H1 (cell line): ENCODE measurements at regions not wholly inside any gene's neighbourhood (a gene's known extent, or its start where the extent isn't known, plus 50 kb on each side); places are given as distances from the start of the nearest gene placed in this dataset.

ENCODE experiments used
- CTCF ChIA-PET: fragments of 300-600 bp; sonication (Branson Sonifier 250); formaldehyde crosslinking; loops from one replicate; lab custom pipeline; 2021; ENCODE audit not compliant: partially characterized antibody; lab: Charles Lee
- POLR2A ChIA-PET: fragments of 300-600 bp; sonication (Branson Sonifier 250); formaldehyde crosslinking; loops from one replicate; lab custom pipeline; 2021; ENCODE audit warnings: inconsistent platforms; ENCODE audit not compliant: partially characterized antibody; lab: Charles Lee
- DNase-seq, 2 experiments: peaks; one replicate each; pipeline versions ENCODE4 v3.0.0 to v3.0.0-alpha.2; 2010 to 2022; ENCODE audit warnings: low spot score in 2 of 2, low read depth in 1 of 2, mixed read lengths in 1 of 2
- FAIRE-seq: peaks from 2 replicates; lab custom pipeline; 2011; peaks lifted over from hg19 to GRCh38; lab: Jason Lieb, UNC
- H2AFZ ChIP-seq: 2 replicates; pipeline ENCODE4 v1.8.1; 2012; ENCODE audit warnings: low read length, inconsistent platforms
- H2AK5ac ChIP-seq: 2 replicates; pipeline ENCODE4 v1.6.1; 2013; ENCODE audit warnings: low read depth, low read length
- H2BK120ac ChIP-seq: replicated peaks from 2 replicates; pipeline ENCODE3; 2013; ENCODE audit warnings: low read depth, low read length, inconsistent platforms
- H2BK12ac ChIP-seq: 2 replicates; pipeline ENCODE4 v1.6.1; 2013; ENCODE audit warnings: low read depth, low read length
- H2BK15ac ChIP-seq: 2 replicates; pipeline ENCODE4 v1.6.1; 2013; ENCODE audit warnings: low read length
- H2BK20ac ChIP-seq: 2 replicates; pipeline ENCODE4 v1.6.1; 2013; ENCODE audit warnings: low read length
- H2BK5ac ChIP-seq: 2 replicates; pipeline ENCODE4 v1.6.1; 2013; ENCODE audit warnings: low read depth, low read length
- H3K14ac ChIP-seq: 2 replicates; pipeline ENCODE4 v1.6.1; 2013; ENCODE audit warnings: inconsistent platforms; ENCODE audit not compliant: insufficient read length
- H3K18ac ChIP-seq: 2 replicates; pipeline ENCODE4 v1.6.1; 2013; ENCODE audit warnings: low read length; ENCODE audit errors: extremely low read depth
- H3K23ac ChIP-seq: 2 replicates; pipeline ENCODE4 v1.6.1; 2013; ENCODE audit warnings: inconsistent platforms; ENCODE audit not compliant: insufficient read length
- H3K23me2 ChIP-seq: 2 replicates; pipeline ENCODE4 v1.6.1; 2013; ENCODE audit warnings: low read depth, low read length
- H3K27ac ChIP-seq: 2 replicates; pipeline ENCODE4 v1.6.1; 2011; ENCODE audit warnings: low read depth, low read length, inconsistent platforms
- H3K27me3 ChIP-seq, 4 experiments: replicated peaks in 1 of 4; 1 replicate in 1 of 4; 2 replicates in 3 of 4; pipeline versions ENCODE4 v1.6.1 to v1.8.1; 2011 to 2013; ENCODE audit warnings: low read length in 3 of 4, mild to moderate bottlenecking in 3 of 4, inconsistent platforms in 2 of 4, mixed read lengths in 2 of 4, moderate library complexity in 1 of 4; ENCODE audit not compliant: control insufficient read depth in 3 of 4, insufficient read depth in 3 of 4; ENCODE audit errors: extremely low read depth in 1 of 4
- H3K36me3 ChIP-seq, 4 experiments: 2 replicates each; pipeline versions ENCODE4 v1.6.1 to v1.8.1; 2011 to 2013; ENCODE audit warnings: mild to moderate bottlenecking in 4 of 4, low read length in 3 of 4, moderate library complexity in 2 of 4, control low read depth in 1 of 4, inconsistent platforms in 1 of 4; ENCODE audit not compliant: insufficient read depth in 4 of 4, control insufficient read depth in 2 of 4
- H3K4ac ChIP-seq: replicated peaks from 2 replicates; pipeline ENCODE3; 2013; ENCODE audit warnings: low read length, low read depth, mixed read lengths, inconsistent platforms; ENCODE audit not compliant: insufficient read length
- H3K4me1 ChIP-seq, 4 experiments: replicated peaks in 1 of 4; 1 replicate in 1 of 4; 2 replicates in 3 of 4; pipeline versions ENCODE4 v1.6.1 to v1.8.1; 2011 to 2013; ENCODE audit warnings: low read length in 3 of 4, inconsistent platforms in 2 of 4, mixed read lengths in 1 of 4; ENCODE audit not compliant: insufficient read depth in 4 of 4, control insufficient read depth in 3 of 4
- H3K4me2 ChIP-seq, 2 experiments: 2 replicates each; pipeline versions ENCODE4 v1.6.1 to v1.8.1; 2011 to 2013; ENCODE audit warnings: low read depth in 2 of 2, low read length in 2 of 2, control low read depth in 1 of 2, inconsistent platforms in 1 of 2, mild to moderate bottlenecking in 1 of 2; ENCODE audit not compliant: insufficient read depth in 1 of 2
- H3K4me3 ChIP-seq, 4 experiments: fragments of 200-600, 300-600 bp in 1 of 4; sonication (generic), shearing (Covaris generic), sonication (Bioruptor Twin) in 1 of 4; 2 replicates each; pipeline versions ENCODE4 v1.5.1 to v1.8.1; 2011 to 2016; ENCODE audit warnings: low read length in 4 of 4, low read depth in 3 of 4, control low read depth in 2 of 4, inconsistent platforms in 2 of 4, mild to moderate bottlenecking in 2 of 4, mixed read lengths in 1 of 4, moderate library complexity in 1 of 4; ENCODE audit not compliant: insufficient read depth in 2 of 4; ENCODE audit errors: extremely low read depth in 1 of 4
- H3K56ac ChIP-seq: replicated peaks from 2 replicates; pipeline ENCODE3; 2013; ENCODE audit warnings: low read depth, mild to moderate bottlenecking, mixed read lengths, low read length, inconsistent platforms; ENCODE audit not compliant: insufficient read length
- H3K79me1 ChIP-seq: 2 replicates; pipeline ENCODE4 v1.6.1; 2013; ENCODE audit warnings: low read depth, low read length, control low read depth
- H3K79me2 ChIP-seq, 2 experiments: 2 replicates each; pipeline versions ENCODE4 v1.6.1 to v1.8.1; 2012 to 2013; ENCODE audit warnings: low read length in 2 of 2, mild to moderate bottlenecking in 2 of 2, inconsistent platforms in 1 of 2; ENCODE audit not compliant: insufficient read depth in 2 of 2, control insufficient read depth in 1 of 2
- H3K9ac ChIP-seq, 4 experiments: replicated peaks in 1 of 4; 1 replicate in 1 of 4; 2 replicates in 3 of 4; pipeline versions ENCODE4 v1.6.1 to v1.8.1; 2011 to 2013; ENCODE audit warnings: low read depth in 3 of 4, low read length in 3 of 4, control low read depth in 2 of 4, mild to moderate bottlenecking in 2 of 4, moderate library complexity in 2 of 4, inconsistent platforms in 1 of 4; ENCODE audit errors: extremely low read depth in 1 of 4
- H3K9me3 ChIP-seq, 2 experiments: 2 replicates each; pipeline versions ENCODE4 v1.6.1 to v1.8.1; 2012 to 2013; ENCODE audit warnings: mild to moderate bottlenecking in 2 of 2, moderate library complexity in 2 of 2, control low read depth in 1 of 2, inconsistent platforms in 1 of 2, low read depth in 1 of 2, low read length in 1 of 2, mixed read lengths in 1 of 2; ENCODE audit not compliant: insufficient read depth in 2 of 2
- H4K20me1 ChIP-seq, 2 experiments: replicated peaks in 1 of 2; 2 replicates each; pipeline versions ENCODE3 to v1.8.1; 2011 to 2013; ENCODE audit warnings: inconsistent platforms in 2 of 2, low read length in 2 of 2, mild to moderate bottlenecking in 1 of 2; ENCODE audit not compliant: insufficient read depth in 2 of 2, control insufficient read depth in 1 of 2
- H4K5ac ChIP-seq: 2 replicates; pipeline ENCODE4 v1.6.1; 2013; ENCODE audit warnings: low read length, low read depth, mixed read lengths, inconsistent platforms; ENCODE audit not compliant: insufficient read length
- H4K8ac ChIP-seq: 2 replicates; pipeline ENCODE4 v1.8.0; 2013; ENCODE audit warnings: mild to moderate bottlenecking, moderate library complexity, low read length, inconsistent platforms; ENCODE audit not compliant: insufficient read depth; ENCODE audit errors: extremely low read depth
- H4K91ac ChIP-seq: replicated peaks from 2 replicates; pipeline ENCODE3; 2013; ENCODE audit warnings: low read length, mixed read lengths, inconsistent platforms; ENCODE audit not compliant: insufficient read length
- BACH1 ChIP-seq: IDR thresholded peaks from 2 replicates; pipeline ENCODE4 v1.6.1; 2012; ENCODE audit warnings: low read length, improper control_type of control experiment
- CBX8 ChIP-seq: fragments of 300-800, 300-1000 bp; sonication (generic); IDR thresholded peaks from 2 replicates; pipeline ENCODE4 v1.7.1; 2016; ENCODE audit warnings: low read depth, low read length, borderline replicate concordance
- CREB1 ChIP-seq: IDR thresholded peaks from 2 replicates; pipeline ENCODE4 v1.6.1; 2012; ENCODE audit warnings: inconsistent platforms
- GABPA ChIP-seq: IDR thresholded peaks from 2 replicates; pipeline ENCODE4 v1.6.1; 2011; ENCODE audit warnings: mild to moderate bottlenecking, low read length, moderate library complexity, borderline replicate concordance; ENCODE audit not compliant: insufficient read depth
- JUN ChIP-seq: IDR thresholded peaks from 2 replicates; pipeline ENCODE4 v1.6.1; 2011; ENCODE audit warnings: low read depth, mild to moderate bottlenecking, improper control_type of control experiment, low read length
- PHF8 ChIP-seq: fragments of 200-600 bp; sonication (generic); conservative IDR thresholded peaks from 2 replicates; pipeline ENCODE4 v1.7.1; 2012; ENCODE audit warnings: low read depth, mild to moderate bottlenecking, inconsistent platforms, low read length, moderate library complexity
- RBBP5 ChIP-seq: IDR thresholded peaks from 2 replicates; pipeline ENCODE4 v1.7.1; 2012; ENCODE audit warnings: low read depth, mild to moderate bottlenecking, inconsistent platforms, low read length, moderate library complexity, borderline replicate concordance
- SP1 ChIP-seq: IDR thresholded peaks from 2 replicates; pipeline ENCODE4 v1.6.1; 2011; ENCODE audit warnings: low read depth, low read length
- SP4 ChIP-seq: IDR thresholded peaks from 2 replicates; pipeline ENCODE4 v1.6.1; 2012; ENCODE audit warnings: low read length, inconsistent platforms
- SRF ChIP-seq: IDR thresholded peaks from 2 replicates; pipeline ENCODE4 v1.6.1; 2011; ENCODE audit warnings: mild to moderate bottlenecking, low read depth, low read length, moderate library complexity
- TBP ChIP-seq: IDR thresholded peaks from 2 replicates; pipeline ENCODE4 v1.6.1; 2011; ENCODE audit warnings: low read depth, low read length, improper control_type of control experiment
- TEAD4 ChIP-seq: IDR thresholded peaks from 2 replicates; pipeline ENCODE4 v1.6.1; 2012; ENCODE audit warnings: low read depth, low read length, inconsistent platforms, mixed read lengths
- WGBS, 2 experiments: shearing (Covaris generic) in 1 of 2; methylation state at CpG; one replicate each; pipeline versions ENCODE4 v1.1.6 to v1.1.7; 2013 to 2015; ENCODE audit warnings: low lambda C conversion rate in 2 of 2, mixed read lengths in 2 of 2, inconsistent platforms in 1 of 2, low coverage in 1 of 2, missing lambda C conversion rate in 1 of 2; ENCODE audit not compliant: insufficient replicate concordance in 2 of 2, insufficient coverage in 1 of 2, insufficient read length in 1 of 2; ENCODE audit errors: extremely low coverage in 1 of 2, missing lambda C conversion rate in 1 of 2; 5-methylcytosine and 5-hydroxymethylcytosine counted together
- TF ChIP-seq, protein P1 (sequence below): IDR thresholded peaks from 2 replicates; pipeline ENCODE4 v1.6.1; 2011; ENCODE audit warnings: low read length, improper control_type of control experiment
- TF ChIP-seq, protein P2 (sequence below): IDR thresholded peaks from 2 replicates; pipeline ENCODE4 v1.6.1; 2012; ENCODE audit warnings: low read length, inconsistent platforms

DNA sequence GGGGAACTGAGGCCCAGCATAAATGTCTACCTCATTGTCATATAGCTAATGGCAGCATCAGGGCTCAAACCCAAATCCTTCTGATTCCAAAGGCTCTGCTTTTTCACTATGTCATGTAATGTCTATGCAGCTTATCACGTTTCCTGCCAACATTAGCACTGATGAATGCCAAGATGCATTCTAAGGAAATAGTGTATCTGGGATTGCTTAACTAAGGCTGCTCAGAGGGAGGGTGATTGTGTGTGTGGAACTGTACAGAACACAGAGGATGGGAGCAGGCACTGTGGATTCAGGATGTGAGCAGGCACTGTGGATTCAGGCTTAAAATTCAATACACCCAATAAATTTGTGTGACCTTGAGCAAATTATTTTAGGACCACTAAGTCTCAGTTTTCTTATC lies 456.4 kb upstream of the DEPDC1 start:
- Histone ChIP-seq H2BK12ac (no peak overlapping the region), H4K5ac (no peak overlapping the region), H4K20me1 (no peaks in the 10 kb centered on the region), H3K4me2 (no peak overlapping the region), H2BK5ac (no peak overlapping the region), H3K79me1 (no peaks in the 10 kb centered on the region), H3K27ac (no peak overlapping the region), H3K4me3 (no peak overlapping the region), H2BK15ac (no peak overlapping the region), H3K27me3 (no peaks in the 10 kb centered on the region), H2BK120ac (no peak overlapping the region), H2AK5ac (no peak overlapping the region), H3K9me3 (no peaks in the 10 kb centered on the region), H3K18ac (no peak overlapping the region), H4K91ac (no peak overlapping the region), H3K23me2 (no peaks in the 10 kb centered on the region; the same call in 1 of the 2 replicates), H3K56ac (no peak overlapping the region), H3K9ac (no peak overlapping the region), H3K4me1 (peaks cover 0 to 3% (median 1%) of the 10 kb centered on the region in 4 experiments; a peak in 2 of 7 replicates), H3K79me2 (no peaks in the 10 kb centered on the region), H2BK20ac (no peak overlapping the region), H3K14ac (no peak overlapping the region), H4K8ac (no peak overlapping the region), H2AFZ (no peak overlapping the region), H3K4ac (no peak overlapping the region), H3K36me3 (no peaks in the 10 kb centered on the region), H3K23ac (no peak overlapping the region)
- WGBS, 2 experiments, result 88% methylated on average over 1 of the region's 1 CpG; no CpG with 5 or more reads in 1 of the 2 experiments
- DNase-seq (no peak), FAIRE-seq (no peak)
- ChIA-PET CTCF (no interaction called here), POLR2A (no interaction called here)
- TF ChIP-seq RBBP5 (no peak), TBP (no peak), SP1 (no peak), GABPA (no peak), PHF8 (no peak), SP4 (no peak), BACH1 (no peak), JUN (no peak), SRF (no peak), CREB1 (no peak), TEAD4 (no peak), CBX8 (no peak)
- TF ChIP-seq, protein P1, sequence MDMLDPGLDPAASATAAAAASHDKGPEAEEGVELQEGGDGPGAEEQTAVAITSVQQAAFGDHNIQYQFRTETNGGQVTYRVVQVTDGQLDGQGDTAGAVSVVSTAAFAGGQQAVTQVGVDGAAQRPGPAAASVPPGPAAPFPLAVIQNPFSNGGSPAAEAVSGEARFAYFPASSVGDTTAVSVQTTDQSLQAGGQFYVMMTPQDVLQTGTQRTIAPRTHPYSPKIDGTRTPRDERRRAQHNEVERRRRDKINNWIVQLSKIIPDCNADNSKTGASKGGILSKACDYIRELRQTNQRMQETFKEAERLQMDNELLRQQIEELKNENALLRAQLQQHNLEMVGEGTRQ, result no peak
- TF ChIP-seq, protein P2, sequence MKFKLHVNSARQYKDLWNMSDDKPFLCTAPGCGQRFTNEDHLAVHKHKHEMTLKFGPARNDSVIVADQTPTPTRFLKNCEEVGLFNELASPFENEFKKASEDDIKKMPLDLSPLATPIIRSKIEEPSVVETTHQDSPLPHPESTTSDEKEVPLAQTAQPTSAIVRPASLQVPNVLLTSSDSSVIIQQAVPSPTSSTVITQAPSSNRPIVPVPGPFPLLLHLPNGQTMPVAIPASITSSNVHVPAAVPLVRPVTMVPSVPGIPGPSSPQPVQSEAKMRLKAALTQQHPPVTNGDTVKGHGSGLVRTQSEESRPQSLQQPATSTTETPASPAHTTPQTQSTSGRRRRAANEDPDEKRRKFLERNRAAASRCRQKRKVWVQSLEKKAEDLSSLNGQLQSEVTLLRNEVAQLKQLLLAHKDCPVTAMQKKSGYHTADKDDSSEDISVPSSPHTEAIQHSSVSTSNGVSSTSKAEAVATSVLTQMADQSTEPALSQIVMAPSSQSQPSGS, result no peak
